ENCODE measurements at regions not wholly inside any gene's neighbourhood (a gene's known extent, or its start where the extent isn't known, plus 50 kb on each side); places are given as distances from the start of the nearest gene placed in this dataset.
A peak's percentile ranks its signal among the peaks of the same experiment; 100 is the strongest.

DNA sequence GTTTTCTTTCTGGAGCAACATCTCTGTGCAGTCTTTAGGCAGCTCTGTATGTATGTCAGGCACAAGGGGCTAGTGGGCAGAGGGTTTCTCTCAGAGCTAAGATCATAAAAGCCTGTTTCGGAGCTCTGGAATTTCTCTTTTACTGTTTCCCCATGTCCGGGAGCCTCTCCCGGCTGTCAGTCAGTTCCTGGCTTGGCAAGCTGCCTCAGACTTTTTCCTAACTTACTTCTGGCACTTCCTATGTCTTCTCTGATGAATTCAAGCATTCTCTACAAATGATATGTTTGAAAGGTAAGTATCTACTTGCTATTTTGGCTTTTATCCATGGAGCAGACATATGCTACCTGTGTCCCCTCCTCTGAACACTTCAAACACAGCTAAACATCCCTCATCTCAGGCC lies 129.3 kb upstream of the PGRMC2 start:
- DNase-seq (ENCODE audit: low read depth in 4 of 4, low spot score in 2 of 4): no peak

DNA sequence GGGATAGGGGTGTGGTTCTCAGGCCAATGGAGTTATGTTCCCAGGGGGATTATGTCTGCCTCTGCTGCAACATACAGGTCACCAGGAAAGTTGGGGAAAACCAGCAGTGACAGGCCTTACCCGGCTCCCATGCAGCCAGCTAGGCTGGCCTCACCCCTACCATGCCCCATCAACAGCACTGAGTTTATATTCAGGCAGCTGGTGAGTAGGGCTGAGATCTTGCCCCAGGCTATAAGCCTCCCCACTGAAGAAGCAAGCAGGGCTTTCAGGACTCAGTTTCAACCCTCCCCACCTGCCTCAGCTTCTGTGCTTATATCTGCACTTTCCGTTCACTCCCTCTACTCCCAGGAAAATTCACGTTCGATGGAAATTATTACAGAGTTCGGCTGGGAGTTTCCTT lies 122.4 kb upstream of the PGRMC2 start:
- no peak for DNase-seq (ENCODE audit: low read depth in 4 of 4, low spot score in 2 of 4)

GRCh38 chr4:128403586-128403985 lies 116.0 kb upstream of the PGRMC2 start:
- no peak for DNase-seq (ENCODE audit: low read depth in 4 of 4, low spot score in 2 of 4)

DNA sequence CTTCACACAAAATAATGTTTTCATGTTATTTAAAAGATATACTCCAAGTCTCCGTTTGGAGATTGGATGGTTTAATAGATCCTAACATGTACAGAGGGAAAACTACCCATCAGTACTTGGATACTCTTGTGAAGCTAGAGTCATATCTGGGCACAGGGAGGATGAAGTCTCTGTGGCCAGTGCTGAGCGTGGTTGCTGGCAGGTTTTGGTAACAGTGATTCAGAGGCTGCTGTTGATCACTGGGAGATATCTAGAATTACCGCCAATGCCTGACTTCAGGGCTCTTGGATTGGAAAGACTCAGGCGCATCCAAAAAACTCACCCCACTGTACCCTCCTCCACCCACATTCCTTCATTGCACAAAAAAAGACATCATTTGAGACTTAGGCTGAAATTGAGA lies 107.2 kb upstream of the PGRMC2 start:
- DNase-seq (ENCODE audit: low read depth in 4 of 4, low spot score in 2 of 4): no peak

DNA sequence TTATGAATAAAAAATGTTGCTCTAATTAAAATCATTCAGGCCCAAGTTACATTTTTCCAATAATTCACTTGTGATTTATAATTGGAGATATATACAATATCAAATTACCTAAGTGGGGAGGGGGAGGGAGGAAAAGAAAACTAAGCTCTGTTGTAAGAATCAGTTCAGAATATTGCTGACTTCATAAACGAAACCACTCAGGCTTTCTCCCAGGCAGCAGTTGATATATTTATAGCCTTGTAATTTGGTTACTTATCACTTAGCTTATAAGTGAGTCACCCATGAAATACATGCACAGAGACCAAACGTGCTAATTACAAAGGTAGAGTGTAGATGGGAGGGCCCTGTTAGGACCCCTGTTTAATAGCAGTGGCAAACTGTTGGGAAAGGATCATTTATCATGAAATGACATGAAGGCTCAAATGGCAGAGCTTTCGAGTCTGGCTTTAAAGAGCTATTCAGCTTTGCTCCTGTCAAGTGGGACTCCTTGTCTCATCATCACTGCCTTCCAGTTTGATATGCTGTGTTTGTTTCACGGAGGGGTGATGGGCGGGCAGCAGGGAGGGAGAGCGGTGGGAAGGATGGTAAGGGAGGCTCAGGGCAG lies 105.6 kb upstream of the PGRMC2 start:
- DNase-seq (ENCODE audit: low read depth in 4 of 4, low spot score in 2 of 4): peak in 1 of 4 donors; percentile 19

GRCh38 chr4:128390475-128390996 lies 102.9 kb upstream of the PGRMC2 start:
- DNase-seq (ENCODE audit: low read depth in 4 of 4, low spot score in 2 of 4): no peak

DNA sequence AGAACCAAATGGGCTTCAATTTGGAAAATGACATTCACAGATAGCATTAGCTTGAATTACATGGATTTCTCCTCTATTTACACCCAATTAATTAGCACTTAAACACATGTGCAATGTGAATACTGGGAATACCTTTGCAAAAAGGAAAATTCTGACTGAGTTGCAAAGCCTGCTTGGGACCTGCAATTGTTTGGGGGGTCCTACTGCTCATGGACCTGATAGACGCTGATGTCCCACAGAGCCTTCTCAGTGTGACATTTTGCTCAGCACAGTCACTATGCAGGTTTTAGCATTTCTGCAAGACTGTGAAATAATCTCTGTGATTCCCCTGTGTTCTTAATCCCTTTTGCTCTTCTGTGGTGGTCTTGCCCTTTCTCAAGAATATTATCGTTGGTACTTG lies 101.2 kb upstream of the PGRMC2 start:
- no peak for DNase-seq (ENCODE audit: low read depth in 4 of 4, low spot score in 2 of 4)

- no peak for DNase-seq (ENCODE audit: low read depth in 4 of 4, low spot score in 2 of 4)
These were observed 100.7 kb upstream of the PGRMC2 start for GRCh38 chr4:128388352-128388630.

DNA sequence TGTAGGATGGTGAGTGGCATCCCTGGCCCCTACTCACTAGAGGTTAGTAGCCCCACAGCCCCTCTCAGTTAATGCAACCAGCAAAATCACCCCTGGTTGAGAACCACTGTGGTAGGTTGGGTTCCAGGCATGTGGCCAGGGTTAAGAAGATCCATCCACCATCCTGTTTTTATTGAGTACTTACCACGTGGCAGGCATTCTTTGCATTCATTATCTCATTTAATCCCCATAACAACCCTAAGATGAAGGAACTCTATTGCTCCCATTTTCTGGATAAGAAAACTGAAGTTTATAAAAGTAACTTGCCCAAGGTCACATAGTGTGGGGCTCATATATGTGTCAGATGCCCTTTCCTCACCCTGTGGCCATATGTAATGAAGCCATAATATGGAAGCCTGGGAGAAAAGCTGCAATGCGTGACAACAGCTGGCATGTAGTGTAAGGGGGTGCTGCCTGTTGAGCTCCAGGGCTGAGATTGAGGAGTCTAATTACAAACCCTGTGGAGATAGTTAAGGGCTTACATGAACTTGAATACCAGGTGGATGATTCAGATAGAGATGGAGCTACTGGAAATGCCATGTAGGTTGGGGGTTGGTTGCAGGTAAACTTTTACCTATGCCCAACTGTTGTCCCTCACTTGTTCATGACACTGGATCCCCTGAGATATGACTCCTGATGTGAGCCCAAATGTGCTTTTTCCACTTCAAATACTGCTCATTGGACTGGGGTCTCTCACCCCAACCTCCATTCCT lies 100.2 kb upstream of the PGRMC2 start:
- DNase-seq (ENCODE audit: low read depth in 4 of 4, low spot score in 2 of 4): no peak

DNA sequence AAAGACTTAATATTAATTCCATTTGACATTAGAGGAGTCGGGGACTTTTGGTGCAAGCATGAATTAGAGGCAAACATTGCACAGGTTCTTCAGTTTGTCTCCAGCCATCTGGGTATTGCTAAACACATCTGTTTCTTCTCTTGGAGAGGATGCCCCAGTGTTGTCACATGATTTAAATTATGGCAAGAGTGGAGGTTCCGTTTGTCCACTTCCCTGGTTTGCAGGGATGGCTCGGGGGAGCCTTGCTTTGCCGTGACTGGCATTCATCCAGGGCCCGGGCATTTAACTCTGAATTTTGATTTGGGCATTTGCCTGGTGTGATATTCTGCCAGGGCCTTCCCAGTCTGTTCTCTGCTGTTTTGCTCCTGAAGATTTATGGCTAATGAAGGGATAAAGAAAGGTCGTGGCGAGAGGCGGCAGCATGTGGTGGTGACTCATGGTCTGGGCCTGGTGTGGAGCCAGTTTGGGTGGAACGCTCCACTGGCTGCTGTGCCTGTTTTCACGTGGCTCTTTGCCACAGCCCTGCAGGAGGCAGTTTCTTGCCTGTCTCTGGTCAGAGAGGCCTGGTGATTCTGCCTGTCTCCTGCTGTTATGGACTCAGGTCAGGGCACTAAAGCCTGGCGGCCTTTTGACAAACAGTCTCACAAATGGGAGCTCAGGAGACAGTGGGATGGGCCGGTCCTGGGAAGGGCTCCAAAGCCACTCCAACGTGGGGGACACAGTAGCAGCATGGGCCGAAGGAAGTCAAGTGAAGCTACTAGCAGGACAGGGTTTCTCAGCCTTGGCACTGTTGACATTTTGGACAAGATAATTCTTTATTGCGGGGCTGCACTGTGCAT lies 99.4 kb upstream of the PGRMC2 start:
- peak in 1 of 4 donors; percentile 10 for DNase-seq (ENCODE audit: low read depth in 4 of 4, low spot score in 2 of 4)

DNA sequence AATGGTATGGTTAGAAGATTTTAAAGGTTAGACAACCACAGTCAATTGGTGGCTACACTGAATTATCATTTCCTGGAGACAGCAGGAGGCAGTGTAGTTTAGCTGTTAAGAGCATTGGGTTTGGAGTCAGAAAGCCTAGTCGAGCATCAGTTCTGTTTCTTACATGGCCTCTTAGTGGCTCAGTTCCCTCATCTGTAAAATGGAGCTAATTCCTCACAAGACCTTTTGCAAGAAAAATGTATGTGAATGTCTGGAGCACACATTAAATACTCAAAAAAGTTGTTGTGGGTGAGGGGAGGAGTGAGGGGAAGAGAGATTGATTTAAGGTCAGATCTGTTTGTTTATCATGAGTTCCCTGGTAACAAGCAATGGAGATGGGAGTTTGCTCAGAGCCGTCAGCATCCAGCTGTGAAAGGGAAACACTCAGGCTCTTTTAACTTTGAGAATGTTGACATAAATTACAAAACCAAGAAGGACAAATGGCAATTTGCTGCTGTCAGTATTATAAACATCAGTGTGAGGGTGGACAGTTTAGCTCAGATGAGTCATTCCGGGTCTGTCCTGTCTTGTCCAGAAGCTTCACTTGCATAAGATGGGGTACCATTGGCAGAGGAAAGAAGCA lies 98.2 kb upstream of the PGRMC2 start:
- DNase-seq (ENCODE audit: low read depth in 4 of 4, low spot score in 2 of 4): peak in 1 of 4 donors; percentile 29

DNA sequence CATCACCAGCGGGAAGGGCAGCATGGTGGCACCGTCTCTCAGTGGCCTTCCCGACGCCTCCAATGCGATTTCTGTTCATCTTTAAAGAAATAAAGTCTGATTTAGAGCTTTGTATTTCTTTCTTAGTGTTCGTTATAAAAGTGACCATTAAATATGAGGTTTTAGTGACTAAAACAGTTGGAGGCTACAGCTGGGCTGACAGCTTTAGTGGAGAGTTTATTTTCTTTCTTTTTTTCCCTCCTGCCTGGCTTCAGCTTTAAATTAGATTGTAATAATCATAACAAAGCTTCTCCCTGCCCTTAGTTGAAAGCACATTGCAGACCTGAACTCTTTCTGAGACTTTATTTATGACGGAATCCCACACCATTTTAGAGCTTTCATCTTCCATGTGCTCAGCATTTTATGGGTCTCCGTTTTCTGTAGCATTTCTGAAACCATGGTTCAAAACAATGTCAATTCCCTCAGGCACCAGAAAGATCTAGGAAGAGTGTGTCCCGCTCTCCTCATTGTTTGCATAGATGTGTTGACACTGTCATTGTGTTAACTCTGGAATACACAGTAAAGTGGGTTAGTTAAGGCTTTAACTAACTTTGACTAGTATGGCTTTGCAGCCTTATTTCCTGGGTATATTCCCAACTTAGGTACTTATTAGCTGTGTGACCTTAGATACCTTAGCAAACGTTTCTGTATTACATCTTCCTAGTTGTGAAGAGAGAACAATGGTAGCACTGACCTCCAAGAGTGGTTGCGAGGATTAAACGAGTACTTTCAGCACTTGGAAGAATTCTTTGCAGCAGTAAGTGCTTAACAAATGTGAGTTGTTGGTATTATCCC lies 97.4 kb upstream of the PGRMC2 start:
- DNase-seq (ENCODE audit: low read depth in 4 of 4, low spot score in 2 of 4): peak in 1 of 4 donors; percentile 26

GRCh38 chr4:128384091-128384520 lies 96.5 kb upstream of the PGRMC2 start:
- no peak for DNase-seq (ENCODE audit: low read depth in 4 of 4, low spot score in 2 of 4)

- no peak for DNase-seq (ENCODE audit: low read depth in 4 of 4, low spot score in 2 of 4)
These were observed 94.3 kb upstream of the PGRMC2 start for GRCh38 chr4:128381748-128382559.

- no peak for DNase-seq (ENCODE audit: low read depth in 4 of 4, low spot score in 2 of 4)
These were observed 92.7 kb upstream of the PGRMC2 start for GRCh38 chr4:128380306-128380705.

- DNase-seq (ENCODE audit: low read depth in 4 of 4, low spot score in 2 of 4): no peak
These were observed 92.2 kb upstream of the PGRMC2 start for GRCh38 chr4:128379860-128380259.

- no peak for DNase-seq (ENCODE audit: low read depth in 4 of 4, low spot score in 2 of 4)
These were observed 91.1 kb upstream of the PGRMC2 start for GRCh38 chr4:128378668-128379067.

- no peak for DNase-seq (ENCODE audit: low read depth in 4 of 4, low spot score in 2 of 4)
These were observed 89.3 kb upstream of the PGRMC2 start for GRCh38 chr4:128376958-128377357.

DNA sequence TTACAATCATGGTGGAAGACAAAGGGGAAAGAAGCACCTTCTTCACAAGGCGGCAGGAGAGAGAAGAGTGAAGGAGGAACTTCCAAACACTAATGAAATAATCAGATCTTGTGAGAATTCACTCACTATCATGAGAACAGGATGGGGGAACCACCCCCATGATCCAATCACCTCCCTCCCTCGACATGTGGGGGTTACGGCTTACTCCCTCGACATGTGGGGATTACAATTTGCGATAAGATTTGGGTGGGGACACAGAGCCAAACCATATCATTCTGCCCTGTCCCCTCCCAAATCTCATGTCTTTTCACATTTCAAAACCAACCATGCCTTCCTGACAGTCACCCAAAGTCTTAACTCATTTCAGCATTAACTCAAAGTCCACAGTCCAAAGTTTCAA lies 88.7 kb upstream of the PGRMC2 start:
- no peak for DNase-seq (ENCODE audit: low read depth in 4 of 4, low spot score in 2 of 4)

Measured in left renal cortex interstitium (tissue), 4 donors.